MG63 (cell line): ENCODE measurements at regions not wholly inside any gene's neighbourhood (a gene's known extent, or its start where the extent isn't known, plus 50 kb on each side); places are given as distances from the start of the nearest gene placed in this dataset.
A peak's percentile ranks its signal among the peaks of the same experiment; 100 is the strongest.
"Not testable (repeated sequence)": the region's sequence is repeated elsewhere in the genome, so short reads cannot be mapped to it uniquely, and the experiment has no call there.

Source experiments
- DNase-seq: peaks from one replicate; pipeline ENCODE4 v3.0.0-alpha.2; 2020
- H3K27me3 ChIP-seq: fragments of 250-450 bp; sonication (Bioruptor Pico); 2 replicates; pipeline ENCODE4 v1.5.1; 2020; ENCODE audit warnings: mild to moderate bottlenecking, moderate library complexity
- H3K36me3 ChIP-seq: fragments of 250-450 bp; sonication (Bioruptor Pico); 2 replicates; pipeline ENCODE4 v1.5.1; 2020; ENCODE audit warnings: mild to moderate bottlenecking, moderate library complexity
- H3K4me3 ChIP-seq: fragments of 250-450 bp; sonication (Bioruptor Pico); 2 replicates; pipeline ENCODE4 v1.5.1; 2020; ENCODE audit warnings: mild to moderate bottlenecking, moderate library complexity
- H3K9me3 ChIP-seq: fragments of 250-450 bp; sonication (Bioruptor Pico); 2 replicates; pipeline ENCODE4 v1.5.1; 2020; ENCODE audit warnings: mild to moderate bottlenecking, moderate library complexity

GRCh38 chr4:53705151-53705764 lies 114.0 kb upstream of the LNX1 start:
- DNase-seq, result no peak
- peaks cover 3% of the 10 kb centered on the region; the same call in 1 of the 2 replicates for H3K9me3 ChIP-seq
- no peak overlapping the region for H3K4me3 ChIP-seq
- no peaks in the 10 kb centered on the region for H3K27me3 ChIP-seq
- H3K36me3 ChIP-seq, result no peaks in the 10 kb centered on the region

GRCh38 chr4:53704329-53704728 lies 113.0 kb upstream of the LNX1 start:
- Histone ChIP-seq H3K27me3 (no peaks in the 10 kb centered on the region), H3K9me3 (peaks cover 3% of the 10 kb centered on the region; the same call in 1 of the 2 replicates), H3K4me3 (no peak overlapping the region), H3K36me3 (no peaks in the 10 kb centered on the region)
- no peak for DNase-seq

GRCh38 chr4:53703267-53703655 lies 112.0 kb upstream of the LNX1 start:
- DNase-seq, result no peak
- H3K27me3 ChIP-seq, result no peaks in the 10 kb centered on the region
- no peak overlapping the region for H3K4me3 ChIP-seq
- peaks cover 3% of the 10 kb centered on the region; the same call in 1 of the 2 replicates for H3K9me3 ChIP-seq
- H3K36me3 ChIP-seq, result no peaks in the 10 kb centered on the region

GRCh38 chr4:53702334-53703266 lies 111.3 kb upstream of the LNX1 start:
- H3K36me3 ChIP-seq, result no peaks in the 10 kb centered on the region
- DNase-seq, result peak; percentile 100
- H3K4me3 ChIP-seq, result peak overlapping the region; percentile 7
- H3K9me3 ChIP-seq, result peaks cover 3% of the 10 kb centered on the region; the same call in 1 of the 2 replicates
- no peaks in the 10 kb centered on the region for H3K27me3 ChIP-seq

GRCh38 chr4:53701260-53701659 lies 110.0 kb upstream of the LNX1 start:
- H3K9me3 ChIP-seq, DNase-seq, H3K4me3 ChIP-seq, H3K36me3 ChIP-seq, H3K27me3 ChIP-seq: not testable (repeated sequence)

- DNase-seq, H3K9me3 ChIP-seq: not testable (repeated sequence)
Observed at GRCh38 chr4:53699310-53699709, 108.0 kb upstream of the LNX1 start.

GRCh38 chr4:53697016-53697685 lies 105.9 kb upstream of the LNX1 start:
- Histone ChIP-seq H3K27me3 (no peaks in the 10 kb centered on the region), H3K4me3 (no peak overlapping the region), H3K9me3 (no peaks in the 10 kb centered on the region; the same call in 1 of the 2 replicates), H3K36me3 (no peaks in the 10 kb centered on the region)
- DNase-seq, result no peak

More at GRCh38 chr4:53699310-53699709, 108.0 kb upstream of the LNX1 start:
- not testable (repeated sequence) for H3K4me3 ChIP-seq, H3K27me3 ChIP-seq, H3K36me3 ChIP-seq

- Histone ChIP-seq H3K4me3 (no peak overlapping the region), H3K9me3 (no peaks in the 10 kb centered on the region; the same call in 1 of the 2 replicates), H3K27me3 (no peaks in the 10 kb centered on the region), H3K36me3 (no peaks in the 10 kb centered on the region)
- no peak for DNase-seq
Observed at GRCh38 chr4:53695540-53696463, 104.5 kb upstream of the LNX1 start.

GRCh38 chr4:53694666-53695065 lies 103.4 kb upstream of the LNX1 start:
- H3K27me3 ChIP-seq, result no peaks in the 10 kb centered on the region
- DNase-seq, result no peak
- H3K36me3 ChIP-seq, result no peaks in the 10 kb centered on the region
- H3K4me3 ChIP-seq, result no peak overlapping the region
- H3K9me3 ChIP-seq, result peaks cover 2% of the 10 kb centered on the region; the same call in 1 of the 2 replicates

GRCh38 chr4:53693909-53694308 lies 102.6 kb upstream of the LNX1 start:
- Histone ChIP-seq H3K36me3 (no peaks in the 10 kb centered on the region), H3K4me3 (no peak overlapping the region), H3K27me3 (no peaks in the 10 kb centered on the region), H3K9me3 (peaks cover 2% of the 10 kb centered on the region; the same call in 1 of the 2 replicates)
- no peak for DNase-seq

GRCh38 chr4:53693408-53693807 lies 102.1 kb upstream of the LNX1 start:
- no peaks in the 10 kb centered on the region for H3K27me3 ChIP-seq
- no peaks in the 10 kb centered on the region for H3K36me3 ChIP-seq
- peaks cover 2% of the 10 kb centered on the region; the same call in 1 of the 2 replicates for H3K9me3 ChIP-seq
- DNase-seq, result no peak
- H3K4me3 ChIP-seq, result no peak overlapping the region

GRCh38 chr4:53688186-53688790 lies 97.0 kb upstream of the LNX1 start:
- no peaks in the 10 kb centered on the region for H3K27me3 ChIP-seq
- H3K9me3 ChIP-seq, result peaks cover 2% of the 10 kb centered on the region; the same call in 1 of the 2 replicates
- H3K36me3 ChIP-seq, result no peaks in the 10 kb centered on the region
- no peak overlapping the region for H3K4me3 ChIP-seq
- peak; percentile 100 for DNase-seq

- Histone ChIP-seq H3K9me3 (peaks cover 2% of the 10 kb centered on the region; the same call in 1 of the 2 replicates), H3K4me3 (no peak overlapping the region)
- DNase-seq, result no peak
Observed at GRCh38 chr4:53686521-53686920, 95.2 kb upstream of the LNX1 start.

GRCh38 chr4:53684136-53685130 lies 93.1 kb upstream of the LNX1 start:
- no peak for DNase-seq
- Histone ChIP-seq H3K9me3 (peaks cover 8% of the 10 kb centered on the region), H3K36me3 (no peaks in the 10 kb centered on the region), H3K27me3 (no peaks in the 10 kb centered on the region), H3K4me3 (no peak overlapping the region)

More at GRCh38 chr4:53686521-53686920, 95.2 kb upstream of the LNX1 start:
- Histone ChIP-seq H3K27me3 (no peaks in the 10 kb centered on the region), H3K36me3 (no peaks in the 10 kb centered on the region)

- no peaks in the 10 kb centered on the region for H3K36me3 ChIP-seq
- H3K9me3 ChIP-seq, result peaks cover 11% of the 10 kb centered on the region
- H3K4me3 ChIP-seq, result no peak overlapping the region
- no peak for DNase-seq
- H3K27me3 ChIP-seq, result no peaks in the 10 kb centered on the region
Observed at GRCh38 chr4:53682908-53683307, 91.6 kb upstream of the LNX1 start.
